GM19438 (cell line): ENCODE measurements at regions not wholly inside any gene's neighbourhood (a gene's known extent, or its start where the extent isn't known, plus 50 kb on each side); places are given as distances from the start of the nearest gene placed in this dataset.
"Not testable (repeated sequence)": the region's sequence is repeated elsewhere in the genome, so short reads cannot be mapped to it uniquely, and the experiment has no call there.

ENCODE experiments used
- ATAC-seq: cut with Tn5 transposase; IDR thresholded peaks from one replicate; pipeline ENCODE4 v1.9.1; 2021; ENCODE audit warnings: low read depth; ENCODE audit not compliant: unreplicated experiment

- peak; percentile 59 for ATAC-seq
Measured at GRCh38 chr6:125354649-125355048, 52.9 kb upstream of the HDDC2 start.

GRCh38 chr6:125356884-125357283 is 55.1 kb upstream of the HDDC2 start:
- no peak for ATAC-seq

GRCh38 chr6:125357515-125358256 is 55.9 kb upstream of the HDDC2 start:
- no peak for ATAC-seq

- ATAC-seq, result no peak
Measured at GRCh38 chr6:125358898-125359297, 57.1 kb upstream of the HDDC2 start.

GRCh38 chr6:125361868-125362267 is 60.1 kb upstream of the HDDC2 start:
- ATAC-seq, result no peak

- no peak for ATAC-seq
Measured at GRCh38 chr6:125363039-125363823, 61.5 kb upstream of the HDDC2 start.

GRCh38 chr6:125363824-125364165 is 62.0 kb upstream of the HDDC2 start:
- no peak for ATAC-seq

GRCh38 chr6:125365230-125365629 is 63.5 kb upstream of the HDDC2 start:
- no peak for ATAC-seq

GRCh38 chr6:125367036-125367782 is 65.4 kb upstream of the HDDC2 start:
- ATAC-seq, result no peak

- no peak for ATAC-seq
Measured at GRCh38 chr6:125370343-125370742, 68.6 kb upstream of the HDDC2 start.

- no peak for ATAC-seq
Measured at GRCh38 chr6:125375013-125375412, 73.2 kb upstream of the HDDC2 start.

GRCh38 chr6:125375821-125376220 is 74.1 kb upstream of the HDDC2 start:
- no peak for ATAC-seq

GRCh38 chr6:125377621-125378020 is 75.9 kb upstream of the HDDC2 start:
- ATAC-seq, result no peak

- no peak for ATAC-seq
Measured at GRCh38 chr6:125379174-125379573, 77.4 kb upstream of the HDDC2 start.

GRCh38 chr6:125380474-125380873 is 78.7 kb upstream of the HDDC2 start:
- ATAC-seq, result no peak

- not testable (repeated sequence) for ATAC-seq
Measured at GRCh38 chr6:125386337-125386736, 84.6 kb upstream of the HDDC2 start.

GRCh38 chr6:125392682-125393081 is 90.9 kb upstream of the HDDC2 start:
- ATAC-seq, result peak; percentile 75

GRCh38 chr6:125393449-125393858 is 91.7 kb upstream of the HDDC2 start:
- peak; percentile 68 for ATAC-seq

GRCh38 chr6:125406741-125407140 is 105.0 kb upstream of the HDDC2 start:
- ATAC-seq, result no peak

GRCh38 chr6:125414507-125414906 is 112.7 kb upstream of the HDDC2 start:
- ATAC-seq, result no peak

GRCh38 chr6:125415913-125416312 is 114.1 kb upstream of the HDDC2 start:
- no peak for ATAC-seq
